Breast epithelium (tissue), 4 donors: ENCODE measurements at regions not wholly inside any gene's neighbourhood (a gene's known extent, or its start where the extent isn't known, plus 50 kb on each side); places are given as distances from the start of the nearest gene placed in this dataset.

Experiments used
- DNase-seq, 2 donors: peaks; one replicate each; pipeline ENCODE4 v3.0.0-alpha.2; 2019; ENCODE audit warnings: low spot score in 2 of 2
- H3K27ac ChIP-seq, 2 donors: fragments of 200-600 bp; sonication (generic) in 1 of 2; one replicate each; pipeline ENCODE4 v1.5.1; 2016 to 2019; ENCODE audit warnings: mild to moderate bottlenecking in 1 of 2
- H3K27me3 ChIP-seq, 2 donors: fragments of 200-600 bp; sonication (generic) in 1 of 2; one replicate each; pipeline versions ENCODE4 v1.5.1 to v1.6.0; 2017 to 2019; ENCODE audit warnings: control low read depth in 1 of 2, mild to moderate bottlenecking in 1 of 2
- H3K36me3 ChIP-seq: fragments of 200-600 bp; one replicate; pipeline ENCODE4 v1.5.1; 2019
- H3K4me1 ChIP-seq, 2 donors: fragments of 200-600 bp; sonication (generic); one replicate each; pipeline ENCODE4 v1.5.1; 2016 to 2019; ENCODE audit warnings: control low read depth in 1 of 2
- H3K4me3 ChIP-seq, 3 donors: fragments of 200-600 bp; sonication (generic); 1 replicate in 2 of 3; 2 replicates in 1 of 3; pipeline ENCODE4 v1.5.1; 2016 to 2019; ENCODE audit warnings: mild to moderate bottlenecking in 3 of 3, moderate library complexity in 2 of 3
- H3K9me3 ChIP-seq, 2 donors: fragments of 200-600 bp; sonication (generic) in 1 of 2; one replicate each; pipeline ENCODE4 v1.5.1; 2016 to 2019; ENCODE audit warnings: control low read depth in 1 of 2
- POLR2A ChIP-seq: fragments of 450-650 bp; IDR thresholded peaks from one replicate; pipeline ENCODE4 v1.6.1; 2016; ENCODE audit warnings: antibody characterized with exemption, mild to moderate bottlenecking, moderate library complexity
- POLR2AphosphoS5 ChIP-seq, 3 donors: sonication (generic); formaldehyde crosslinking; IDR thresholded peaks; one replicate each; pipeline ENCODE4 v1.6.1; 2017; ENCODE audit warnings: antibody characterized with exemption in 3 of 3
- intact Hi-C: fragments of 100-400 bp; cut with DNase I; formaldehyde crosslinking; loops from one replicate; pipeline ENCODE4 v1.15.1; 2023; ENCODE audit warnings: low total_unique reads
- TF ChIP-seq, protein P1 (sequence below), 3 donors: fragments of 450-650 bp; IDR thresholded peaks; one replicate each; pipeline ENCODE4 v1.5.1; 2016 to 2017; ENCODE audit warnings: antibody characterized with exemption in 3 of 3, mild to moderate bottlenecking in 3 of 3, moderate library complexity in 3 of 3

GRCh38 chr6:169949511-169950097, 198.2 kb downstream of the ERMARD start:
- intact Hi-C loops: no loop called here
- no peak for DNase-seq
- Histone ChIP-seq H3K9me3 (no peaks in the 10 kb centered on the region), H3K36me3 (no peaks in the 10 kb centered on the region), H3K27me3 (no peaks in the 10 kb centered on the region), H3K4me1 (no peaks in the 10 kb centered on the region), H3K4me3 (no peak overlapping the region), H3K27ac (no peak overlapping the region)
- no peak for TF ChIP-seq POLR2AphosphoS5 (IDR thresholded peaks at IDR 0.05)
- TF ChIP-seq, protein P1, sequence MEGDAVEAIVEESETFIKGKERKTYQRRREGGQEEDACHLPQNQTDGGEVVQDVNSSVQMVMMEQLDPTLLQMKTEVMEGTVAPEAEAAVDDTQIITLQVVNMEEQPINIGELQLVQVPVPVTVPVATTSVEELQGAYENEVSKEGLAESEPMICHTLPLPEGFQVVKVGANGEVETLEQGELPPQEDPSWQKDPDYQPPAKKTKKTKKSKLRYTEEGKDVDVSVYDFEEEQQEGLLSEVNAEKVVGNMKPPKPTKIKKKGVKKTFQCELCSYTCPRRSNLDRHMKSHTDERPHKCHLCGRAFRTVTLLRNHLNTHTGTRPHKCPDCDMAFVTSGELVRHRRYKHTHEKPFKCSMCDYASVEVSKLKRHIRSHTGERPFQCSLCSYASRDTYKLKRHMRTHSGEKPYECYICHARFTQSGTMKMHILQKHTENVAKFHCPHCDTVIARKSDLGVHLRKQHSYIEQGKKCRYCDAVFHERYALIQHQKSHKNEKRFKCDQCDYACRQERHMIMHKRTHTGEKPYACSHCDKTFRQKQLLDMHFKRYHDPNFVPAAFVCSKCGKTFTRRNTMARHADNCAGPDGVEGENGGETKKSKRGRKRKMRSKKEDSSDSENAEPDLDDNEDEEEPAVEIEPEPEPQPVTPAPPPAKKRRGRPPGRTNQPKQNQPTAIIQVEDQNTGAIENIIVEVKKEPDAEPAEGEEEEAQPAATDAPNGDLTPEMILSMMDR (IDR thresholded peaks at IDR 0.05): no peak
- no peak for TF ChIP-seq POLR2A

GRCh38 chr6:169946971-169947370, 195.5 kb downstream of the ERMARD start:
- Histone ChIP-seq H3K9me3 (no peaks in the 10 kb centered on the region), H3K4me1 (no peaks in the 10 kb centered on the region), H3K36me3 (no peaks in the 10 kb centered on the region), H3K27ac (no peak overlapping the region), H3K4me3 (no peak overlapping the region), H3K27me3 (no peaks in the 10 kb centered on the region)
- TF ChIP-seq, protein P1 (IDR thresholded peaks at IDR 0.05): no peak
- TF ChIP-seq POLR2AphosphoS5 (IDR thresholded peaks at IDR 0.05) (no peak), POLR2A (no peak)
- intact Hi-C loops: no loop called here
- DNase-seq: no peak

DNA sequence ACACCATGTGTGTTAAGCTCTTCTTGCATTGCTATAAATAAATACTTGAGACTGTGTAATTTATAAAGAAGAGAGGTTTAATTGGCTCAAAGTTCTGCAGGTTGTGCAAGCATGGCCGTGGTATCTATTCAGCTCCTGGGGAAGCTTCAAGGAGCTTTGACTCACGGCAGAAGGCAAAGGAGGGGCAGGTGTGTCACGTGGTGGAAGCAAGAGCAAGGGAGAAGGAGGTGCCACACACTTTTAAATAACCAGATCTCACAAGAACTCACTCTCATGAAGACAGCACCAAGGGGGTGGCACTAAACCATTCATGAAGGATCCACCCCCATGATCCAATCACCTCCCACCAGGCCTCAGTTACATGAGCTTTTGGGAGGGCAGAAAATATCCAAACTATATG, 193.7 kb downstream of the ERMARD start:
- no peaks in the 10 kb centered on the region for H3K9me3 ChIP-seq
- H3K36me3 ChIP-seq: no peaks in the 10 kb centered on the region
- intact Hi-C loops: no loop called here
- no peaks in the 10 kb centered on the region for H3K27me3 ChIP-seq
- DNase-seq: no peak
- H3K4me1 ChIP-seq: no peaks in the 10 kb centered on the region
- H3K4me3 ChIP-seq: no peak overlapping the region
- TF ChIP-seq, protein P1 (IDR thresholded peaks at IDR 0.05): no peak
- TF ChIP-seq POLR2AphosphoS5 (IDR thresholded peaks at IDR 0.05): no peak
- TF ChIP-seq POLR2A: no peak
- H3K27ac ChIP-seq: no peak overlapping the region

- no peak for DNase-seq
- Histone ChIP-seq H3K4me1 (no peaks in the 10 kb centered on the region), H3K36me3 (no peaks in the 10 kb centered on the region), H3K9me3 (no peaks in the 10 kb centered on the region), H3K27ac (no peak overlapping the region), H3K4me3 (no peak overlapping the region), H3K27me3 (peaks cover 0 to 1% of the 10 kb centered on the region in 2 donors)
- no peak for TF ChIP-seq POLR2AphosphoS5 (IDR thresholded peaks at IDR 0.05)
- TF ChIP-seq, protein P1 (IDR thresholded peaks at IDR 0.05): no peak
- no peak for TF ChIP-seq POLR2A
- intact Hi-C loops: no loop called here
Measured at GRCh38 chr6:169944415-169944814, 193.0 kb downstream of the ERMARD start.

GRCh38 chr6:169944061-169944337, 192.6 kb downstream of the ERMARD start:
- no peaks in the 10 kb centered on the region for H3K4me1 ChIP-seq
- intact Hi-C loops: no loop called here
- H3K27me3 ChIP-seq: peaks cover 0 to 4% of the 10 kb centered on the region in 2 donors
- TF ChIP-seq POLR2AphosphoS5 (IDR thresholded peaks at IDR 0.05) (no peak), POLR2A (no peak)
- TF ChIP-seq, protein P1 (IDR thresholded peaks at IDR 0.05): no peak
- H3K27ac ChIP-seq: no peak overlapping the region
- H3K36me3 ChIP-seq: no peaks in the 10 kb centered on the region
- no peak overlapping the region for H3K4me3 ChIP-seq
- DNase-seq: no peak
- H3K9me3 ChIP-seq: no peaks in the 10 kb centered on the region
